ENCODE measurements at regions not wholly inside any gene's neighbourhood (a gene's known extent, or its start where the extent isn't known, plus 50 kb on each side); places are given as distances from the start of the nearest gene placed in this dataset.
"Not testable (repeated sequence)": the region's sequence is repeated elsewhere in the genome, so short reads cannot be mapped to it uniquely, and the experiment has no call there.

GRCh38 chr3:181239441-181239840 lies 249.9 kb upstream of the DNAJC19 start:
- no peak for DNase-seq
- no peak for ATAC-seq (ENCODE audit: poor library complexity)
- intact Hi-C loops (cut with DNase I) = no loop called here

GRCh38 chr3:181230258-181230657 lies 240.7 kb upstream of the DNAJC19 start:
- intact Hi-C loops (cut with DNase I) = no loop called here
- DNase-seq = no peak
- ATAC-seq (ENCODE audit: poor library complexity) = no peak

DNA sequence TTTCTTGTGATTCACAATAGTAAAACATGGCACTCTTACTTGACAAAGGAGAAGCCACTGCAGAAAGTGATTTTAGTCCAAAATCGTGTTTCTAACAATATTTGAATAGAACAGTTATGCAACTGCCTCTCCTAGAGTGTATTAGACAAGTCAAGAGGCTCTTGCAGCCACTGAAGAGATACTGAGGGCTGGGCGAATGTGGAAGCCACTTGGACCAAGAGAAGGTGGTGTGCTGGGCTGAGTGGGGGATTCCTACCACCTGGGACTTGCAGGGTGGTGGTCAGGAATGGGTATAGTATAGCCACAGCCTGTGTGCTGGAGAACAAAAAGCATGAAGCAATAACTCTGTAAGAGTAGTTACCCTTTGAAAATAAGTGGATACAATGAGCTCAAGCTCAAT lies 223.8 kb upstream of the DNAJC19 start:
- DNase-seq = no peak
- intact Hi-C loops (cut with DNase I) = loop anchor here (10.0 kb wide), 1 partner anchor 1041 kb away; no protein-coding TSS in a partner anchor
- ATAC-seq (ENCODE audit: poor library complexity) = no peak

DNA sequence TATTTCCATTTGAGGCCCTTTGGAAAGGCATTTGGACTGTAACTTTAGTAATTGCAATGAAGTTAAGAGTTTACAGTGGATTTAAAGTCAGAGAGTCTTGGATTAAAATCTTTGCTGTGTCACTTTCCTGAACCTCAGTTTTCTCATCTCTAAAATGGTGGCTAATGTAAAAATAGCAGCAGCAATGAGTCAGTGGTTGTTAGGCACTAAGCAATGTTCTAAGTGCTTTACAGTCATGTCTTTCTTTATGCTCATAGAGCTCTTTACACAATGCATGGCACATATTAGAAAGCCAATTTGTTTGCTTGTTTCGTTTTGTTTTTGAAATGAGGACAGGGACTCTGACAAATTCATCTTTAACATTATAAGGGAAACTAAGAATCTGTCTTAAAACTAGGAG lies 222.7 kb upstream of the DNAJC19 start:
- DNase-seq (no peak), ATAC-seq (ENCODE audit: poor library complexity) (no peak)
- intact Hi-C loops (cut with DNase I) = loop anchor here (10.0 kb wide), 1 partner anchor 1043 kb away; no protein-coding TSS in a partner anchor

GRCh38 chr3:181210275-181210674 lies 220.7 kb upstream of the DNAJC19 start:
- no peak for ATAC-seq (ENCODE audit: poor library complexity)

DNA sequence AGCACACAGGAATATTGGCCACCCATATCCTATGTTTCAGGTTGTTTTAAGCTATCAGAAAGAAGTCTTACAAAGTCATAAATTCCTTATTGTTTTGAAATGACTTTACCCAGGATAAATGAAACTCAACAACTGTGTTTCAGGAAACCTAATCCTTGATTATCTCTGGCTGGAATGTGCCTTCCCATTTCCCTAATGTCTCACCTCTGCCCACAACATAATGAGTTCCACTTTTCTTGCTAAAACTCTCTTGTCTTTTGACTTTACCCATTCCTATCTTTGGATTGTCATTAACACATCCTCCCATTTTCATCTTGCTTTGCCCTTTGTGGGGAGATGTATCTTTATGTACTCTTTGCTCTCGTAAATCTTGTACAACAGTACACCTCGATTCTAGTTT lies 200.0 kb upstream of the DNAJC19 start:
- ATAC-seq (ENCODE audit: poor library complexity) = no peak
- DNase-seq = no peak
- intact Hi-C loops (cut with DNase I) = no loop called here

More at GRCh38 chr3:181210275-181210674, 220.7 kb upstream of the DNAJC19 start:
- intact Hi-C loops (cut with DNase I) = loop anchor here (10.0 kb wide), 1 partner anchor 1045 kb away; no protein-coding TSS in a partner anchor
- DNase-seq = no peak

DNA sequence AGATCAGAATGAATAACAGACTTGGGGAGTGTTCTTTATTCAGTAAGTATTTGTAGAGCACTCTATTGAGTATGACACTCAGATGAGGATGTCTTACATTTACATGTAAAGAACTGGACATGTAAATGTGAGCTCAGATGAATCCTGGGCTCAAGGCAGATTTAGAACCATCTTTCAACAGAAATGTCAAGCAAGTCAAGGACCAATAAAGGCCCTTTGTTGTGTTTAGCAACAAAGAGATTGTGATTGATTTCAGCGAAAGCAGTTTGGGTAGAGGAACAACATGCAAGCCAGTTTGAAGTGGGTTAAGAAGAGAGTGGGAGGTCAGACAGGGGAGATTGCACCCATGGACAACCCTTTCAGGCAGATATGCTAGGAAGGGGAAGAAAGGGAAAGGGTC lies 194.2 kb upstream of the DNAJC19 start:
- intact Hi-C loops (cut with DNase I) = no loop called here
- no peak for DNase-seq
- ATAC-seq (ENCODE audit: poor library complexity) = no peak

DNA sequence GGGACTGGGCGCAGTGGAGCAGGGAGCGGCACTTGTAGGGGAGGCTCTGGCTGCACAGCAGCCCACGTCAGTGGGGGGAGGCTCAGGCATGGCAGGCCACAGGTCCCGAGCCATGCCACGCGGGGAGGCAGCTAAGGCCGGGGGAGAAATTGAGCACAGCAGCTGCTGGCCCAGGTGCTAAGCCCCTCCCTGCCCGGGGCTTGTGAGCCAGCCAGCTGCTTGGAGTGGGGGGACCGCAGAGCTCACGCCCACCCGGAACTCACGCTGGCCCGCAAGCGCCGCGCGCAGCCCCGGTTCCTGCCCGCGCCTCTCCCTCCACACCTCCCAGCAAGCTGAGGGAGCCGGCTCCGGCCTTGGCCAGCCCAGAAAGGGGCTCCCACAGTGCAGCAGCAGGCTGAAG lies 193.5 kb upstream of the DNAJC19 start:
- ATAC-seq (ENCODE audit: poor library complexity); DNase-seq; intact Hi-C loops (cut with DNase I): not testable (repeated sequence)

DNA sequence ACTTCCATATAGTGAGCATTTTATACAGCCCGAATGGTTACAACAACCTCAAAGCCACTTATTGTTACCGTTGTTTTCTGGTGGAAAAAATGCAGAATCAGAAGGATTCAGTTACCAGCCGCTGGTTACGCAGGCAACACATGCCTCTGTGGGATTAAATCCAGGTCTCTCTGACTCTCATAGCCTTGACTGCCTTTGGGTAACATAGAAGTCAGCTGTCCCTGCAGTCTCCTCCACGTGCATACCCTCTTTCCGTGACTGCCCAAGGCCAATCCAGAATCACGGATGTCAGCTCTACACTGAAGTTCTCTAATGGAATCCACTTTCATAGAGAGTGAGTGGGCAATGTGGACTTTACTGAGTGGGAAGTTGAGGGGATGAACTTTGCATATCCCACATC lies 189.5 kb upstream of the DNAJC19 start:
- DNase-seq (no peak), ATAC-seq (ENCODE audit: poor library complexity) (no peak)
- intact Hi-C loops (cut with DNase I) = no loop called here

DNA sequence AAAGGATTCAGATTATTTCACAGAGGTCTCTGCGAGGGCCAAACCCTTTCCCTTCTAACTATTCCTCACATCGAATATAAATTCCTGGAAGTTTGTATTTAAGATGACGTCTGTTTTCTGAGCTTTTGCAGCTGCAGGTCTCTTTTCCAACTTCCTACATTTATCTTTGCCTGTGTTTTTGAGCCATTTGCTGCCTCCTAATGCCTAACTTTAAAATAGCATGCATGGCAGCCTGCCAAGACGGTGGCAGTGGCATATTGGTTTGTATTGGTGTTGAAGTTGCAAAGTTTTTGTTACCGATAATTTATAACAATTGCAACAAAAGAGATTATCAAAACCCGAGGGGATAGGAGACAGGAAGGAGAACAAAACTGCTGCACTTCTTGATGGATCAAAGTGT lies 187.1 kb upstream of the DNAJC19 start:
- DNase-seq (peak; percentile 78), ATAC-seq (ENCODE audit: poor library complexity) (no peak)
- intact Hi-C loops (cut with DNase I) = loop anchor here (2.0 kb wide), 1 partner anchor 372 kb away; no protein-coding TSS in a partner anchor

- intact Hi-C loops (cut with DNase I) = no loop called here
- ATAC-seq (ENCODE audit: poor library complexity) (no peak), DNase-seq (no peak)
These were observed 185.2 kb upstream of the DNAJC19 start for GRCh38 chr3:181174676-181175233.

- ATAC-seq (ENCODE audit: poor library complexity) (no peak), DNase-seq (no peak)
- intact Hi-C loops (cut with DNase I) = no loop called here
These were observed 184.5 kb upstream of the DNAJC19 start for GRCh38 chr3:181174022-181174421.

GRCh38 chr3:181173227-181173626 lies 183.7 kb upstream of the DNAJC19 start:
- DNase-seq (no peak), ATAC-seq (ENCODE audit: poor library complexity) (no peak)
- intact Hi-C loops (cut with DNase I) = no loop called here

GRCh38 chr3:181134873-181135272 lies 145.3 kb upstream of the DNAJC19 start:
- intact Hi-C loops (cut with DNase I) = no loop called here
- DNase-seq = no peak
- ATAC-seq (ENCODE audit: poor library complexity) = no peak

- intact Hi-C loops (cut with DNase I) = no loop called here
- no peak for ATAC-seq (ENCODE audit: poor library complexity)
- no peak for DNase-seq
These were observed 144.3 kb upstream of the DNAJC19 start for GRCh38 chr3:181133832-181134231.

DNA sequence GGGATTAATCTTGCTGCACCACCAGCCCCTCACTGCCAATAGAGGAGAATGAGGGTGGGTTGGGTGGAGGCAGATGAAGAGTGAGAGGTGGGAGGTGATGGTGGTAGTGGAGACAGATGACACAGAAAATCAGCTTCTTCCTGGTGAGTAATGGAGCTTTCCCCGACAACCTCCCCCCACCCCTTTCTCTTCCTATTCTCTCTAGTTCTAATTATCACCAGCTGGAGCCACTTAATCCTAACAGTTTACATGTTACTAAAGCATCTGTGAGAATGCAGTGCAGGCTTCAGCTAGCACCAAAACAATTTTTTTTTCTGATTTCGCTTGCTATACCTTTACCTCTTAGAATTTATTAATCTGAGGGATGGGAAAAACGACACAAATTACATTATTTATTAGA lies 116.1 kb upstream of the DNAJC19 start:
- DNase-seq (no peak), ATAC-seq (ENCODE audit: poor library complexity) (no peak)
- intact Hi-C loops (cut with DNase I) = no loop called here

- DNase-seq (no peak), ATAC-seq (ENCODE audit: poor library complexity) (no peak)
- intact Hi-C loops (cut with DNase I) = no loop called here
These were observed 114.1 kb upstream of the DNAJC19 start for GRCh38 chr3:181103605-181104004.

DNA sequence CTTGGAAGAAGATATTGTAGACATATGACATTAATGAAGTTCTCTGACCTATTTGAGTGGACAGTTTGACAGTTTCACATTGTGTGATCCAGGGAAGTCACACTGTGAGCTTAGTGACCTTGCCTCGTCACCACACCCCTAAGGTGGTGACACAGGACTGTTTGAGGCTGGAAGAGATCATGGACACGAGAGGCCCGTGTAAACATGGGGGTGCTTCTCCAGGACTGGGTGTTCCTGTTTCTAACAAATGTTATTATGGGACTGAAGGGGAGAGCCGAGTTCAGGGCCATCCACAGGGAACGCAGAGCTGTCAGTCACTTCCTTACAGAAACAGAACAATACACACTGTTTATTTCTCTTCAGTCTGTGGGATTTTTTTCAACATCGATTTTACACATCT lies 96.5 kb upstream of the DNAJC19 start:
- no peak for DNase-seq

GRCh38 chr3:181081930-181082329 lies 92.4 kb upstream of the DNAJC19 start:
- ATAC-seq (ENCODE audit: poor library complexity) (no peak), DNase-seq (no peak)
- intact Hi-C loops (cut with DNase I) = no loop called here

More for the DNA sequence above, 96.5 kb upstream of the DNAJC19 start:
- ATAC-seq (ENCODE audit: poor library complexity) = peak; percentile 91
- intact Hi-C loops (cut with DNase I) = no loop called here

- ATAC-seq (ENCODE audit: poor library complexity) (peak; percentile 76), DNase-seq (no peak)
- intact Hi-C loops (cut with DNase I) = no loop called here
These were observed 87.0 kb upstream of the DNAJC19 start for GRCh38 chr3:181076558-181076957.

- no peak for ATAC-seq (ENCODE audit: poor library complexity)
- DNase-seq = no peak
- intact Hi-C loops (cut with DNase I) = no loop called here
These were observed 85.6 kb upstream of the DNAJC19 start for GRCh38 chr3:181075098-181075497.
